GM12878 (cell line): ENCODE measurements at regions not wholly inside any gene's neighbourhood (a gene's known extent, or its start where the extent isn't known, plus 50 kb on each side); places are given as distances from the start of the nearest gene placed in this dataset.

Experiments
- ATAC-seq: fragments of 200-7000 bp; cut with Tn5 transposase; 3 replicates; pipeline ENCODE4 v1.9.1; 2020; ENCODE audit warnings: mild to moderate bottlenecking, moderate library complexity
- BruUV-seq: library from RNA; stranded (reverse); fragments of 400-500 nt; replicated peaks from 2 replicates; lab custom pipeline; 2021; lab: Mats Ljungman, UMichigan
- CTCF ChIA-PET: fragments of 300-600 bp; sonication (Branson Sonifier 250); formaldehyde crosslinking; extraction: SDS; loops from one replicate; lab custom pipeline; 2021; ENCODE audit warnings: inconsistent platforms; lab: Yijun Ruan, JAX
- POLR2A ChIA-PET: fragments of 350-600 bp; formaldehyde crosslinking; extraction: SDS; loops from one replicate; lab custom pipeline; 2021; ENCODE audit warnings: inconsistent platforms; lab: Charles Lee
- RAD21 ChIA-PET: fragments of 300-600 bp; sonication (Branson Sonifier 250); formaldehyde crosslinking; loops from one replicate; lab custom pipeline; 2023; ENCODE audit warnings: antibody characterized with exemption; ENCODE audit not compliant: unreplicated experiment; lab: Charles Lee
- SMC1A ChIA-PET: fragments of 300-600 bp; sonication (Branson Sonifier 250); formaldehyde crosslinking; loops from one replicate; lab custom pipeline; 2023; ENCODE audit not compliant: unreplicated experiment, uncharacterized antibody; lab: Charles Lee
- DNase-seq: peaks from one replicate; pipeline ENCODE4 v3.0.0-alpha.2; 2011; ENCODE audit warnings: low read depth, low spot score
- FAIRE-seq: peaks from 3 replicates; lab custom pipeline; 2011; peaks lifted over from hg19 to GRCh38; lab: Jason Lieb, UNC
- H2AFZ ChIP-seq: 2 replicates; pipeline ENCODE4 v1.6.0; 2011; ENCODE audit warnings: low read depth, low read length, control low read depth; ENCODE audit not compliant: control insufficient read depth
- H3K27ac ChIP-seq: 2 replicates; pipeline ENCODE4 v1.5.1; 2011; ENCODE audit warnings: control low read depth; ENCODE audit not compliant: control insufficient read depth, insufficient read depth
- H3K27me3 ChIP-seq, 2 experiments: replicated peaks in 1 of 2; 2 replicates each; pipeline versions ENCODE4 v1.6.0 to v1.6.1; 2011; ENCODE audit warnings: low read length in 1 of 2; ENCODE audit not compliant: control insufficient read depth in 2 of 2, insufficient read depth in 2 of 2
- H3K36me3 ChIP-seq, 2 experiments: 2 replicates each; pipeline ENCODE4 v1.5.1; 2011; ENCODE audit warnings: low read length in 1 of 2; ENCODE audit not compliant: control insufficient read depth in 2 of 2, insufficient read depth in 2 of 2
- H3K4me1 ChIP-seq: 2 replicates; pipeline ENCODE4 v1.6.1; 2011; ENCODE audit warnings: mild to moderate bottlenecking, low read length, moderate library complexity, mixed read lengths; ENCODE audit not compliant: control insufficient read depth, insufficient read depth
- H3K4me2 ChIP-seq: 2 replicates; pipeline ENCODE4 v1.6.0; 2011; ENCODE audit warnings: control low read depth; ENCODE audit not compliant: control insufficient read depth, insufficient read depth
- H3K4me3 ChIP-seq: fragments of 200-600 bp; sonication (generic); 2 replicates; pipeline ENCODE4 v1.5.1; 2016
- H3K79me2 ChIP-seq: 2 replicates; pipeline ENCODE4 v1.6.0; 2011; ENCODE audit warnings: low read length; ENCODE audit not compliant: control insufficient read depth, insufficient read depth
- H3K9ac ChIP-seq: 2 replicates; pipeline ENCODE4 v1.8.0; 2011; ENCODE audit warnings: low read length, control low read depth, mixed read lengths; ENCODE audit not compliant: control insufficient read depth, insufficient read depth
- H3K9me3 ChIP-seq: replicated peaks from 3 replicates; pipeline ENCODE4 v1.5.1; 2011; ENCODE audit warnings: mild to moderate bottlenecking, low read length; ENCODE audit not compliant: control insufficient read depth, insufficient read depth
- H4K20me1 ChIP-seq: 2 replicates; pipeline ENCODE4 v1.6.0; 2011; ENCODE audit not compliant: control insufficient read depth, insufficient read depth
- CBX3 ChIP-seq: fragments of 200-600 bp; sonication (generic); IDR thresholded peaks from 2 replicates; pipeline ENCODE4 v1.6.1; 2016; ENCODE audit warnings: low read depth, borderline replicate concordance
- CREM ChIP-seq: IDR thresholded peaks from 2 replicates; pipeline ENCODE4 v1.6.1; 2014; ENCODE audit warnings: antibody characterized with exemption, low read depth
- EED ChIP-seq: sonication (generic); IDR thresholded peaks from 2 replicates; pipeline ENCODE4 v1.6.1; 2016; ENCODE audit warnings: antibody characterized with exemption, low read depth
- EGR1 ChIP-seq, 2 experiments: IDR thresholded peaks; 1 replicate in 1 of 2; 2 replicates in 1 of 2; pipeline ENCODE4 v1.6.1; 2011 to 2012; ENCODE audit warnings: low read depth in 2 of 2, low read length in 2 of 2, borderline replicate concordance in 1 of 2, mild to moderate bottlenecking in 1 of 2, moderate library complexity in 1 of 2
- MTA2 ChIP-seq: fragments of 450-650 bp; IDR thresholded peaks from 2 replicates; pipeline ENCODE4 v1.6.1; 2016; ENCODE audit warnings: low read depth, mild to moderate bottlenecking, moderate library complexity
- NR2C1 ChIP-seq: fragments of 450-650 bp; IDR thresholded peaks from 2 replicates; pipeline ENCODE4 v1.6.1; 2017; ENCODE audit warnings: antibody characterized with exemption, mild to moderate bottlenecking, moderate library complexity
- NR2C2 ChIP-seq: IDR thresholded peaks from 2 replicates; pipeline ENCODE4 v1.6.1; 2011; ENCODE audit warnings: borderline replicate concordance, low read depth; ENCODE audit not compliant: control insufficient read depth, insufficient read length
- POLR2A ChIP-seq: IDR thresholded peaks from 2 replicates; pipeline ENCODE4 v1.6.1; 2011; ENCODE audit warnings: low read depth, mild to moderate bottlenecking, low read length
- RAD51 ChIP-seq: fragments of 450-650 bp; IDR thresholded peaks from 2 replicates; pipeline ENCODE4 v1.6.1; 2016; ENCODE audit warnings: moderate library complexity, mild to moderate bottlenecking, inconsistent platforms
- RCOR1 ChIP-seq: conservative IDR thresholded peaks from 2 replicates; pipeline ENCODE4 v1.6.1; 2012; ENCODE audit warnings: low read depth, low read length, improper control_type of control experiment
- RUNX3 ChIP-seq: IDR thresholded peaks from 2 replicates; pipeline ENCODE4 v1.6.1; 2012; ENCODE audit warnings: low read length, inconsistent platforms
- SMC3 ChIP-seq: IDR thresholded peaks from 2 replicates; pipeline ENCODE4 v1.6.1; 2011; ENCODE audit warnings: low read length, improper control_type of control experiment, borderline replicate concordance
- STAT1 ChIP-seq: fragments of 450-650 bp; conservative IDR thresholded peaks from 2 replicates; pipeline ENCODE4 v1.6.1; 2014; ENCODE audit warnings: antibody characterized with exemption, mild to moderate bottlenecking
- SUPT20H ChIP-seq: IDR thresholded peaks from 2 replicates; pipeline ENCODE4 v1.6.1; 2011; ENCODE audit warnings: low read depth, mild to moderate bottlenecking, low read length, moderate library complexity, borderline replicate concordance; ENCODE audit not compliant: control insufficient read depth
- TCF7 ChIP-seq: IDR thresholded peaks from 2 replicates; pipeline ENCODE4 v1.6.1; 2014; ENCODE audit warnings: antibody characterized with exemption, borderline replicate concordance
- WGBS: methylation state at CpG from one replicate; pipeline ENCODE4 v1.1.6; 2016; ENCODE audit warnings: low lambda C conversion rate; ENCODE audit not compliant: insufficient replicate concordance, insufficient coverage; ENCODE audit errors: missing lambda C conversion rate; 5-methylcytosine and 5-hydroxymethylcytosine counted together
- in situ Hi-C: fragments of 300-500 bp; cut with MboI; formaldehyde crosslinking; loops from 9 replicates; pipeline ENCODE4 v1.14.3; 2018; ENCODE audit warnings: mixed read lengths
- intact Hi-C: fragments of 100-400 bp; cut with micrococcal nuclease; formaldehyde crosslinking; loops from one replicate; pipeline ENCODE4 v1.14.2; 2022; ENCODE audit not compliant: unreplicated experiment
- TF ChIP-seq, protein P1 (sequence below): fragments of 450-650 bp; formaldehyde crosslinking; IDR thresholded peaks from 2 replicates; pipeline ENCODE4 v1.5.0; 2022; ENCODE audit warnings: mild to moderate bottlenecking, missing genetic modification characterization
- TF ChIP-seq, protein P2 (sequence below): IDR thresholded peaks from 2 replicates; pipeline ENCODE4 v1.6.1; 2012; ENCODE audit warnings: low read length, inconsistent platforms
- TF ChIP-seq, protein P3 (sequence below): fragments of 450-650 bp; IDR thresholded peaks from 2 replicates; pipeline ENCODE4 v1.6.1; 2016; ENCODE audit warnings: mild to moderate bottlenecking, moderate library complexity, borderline replicate concordance

DNA sequence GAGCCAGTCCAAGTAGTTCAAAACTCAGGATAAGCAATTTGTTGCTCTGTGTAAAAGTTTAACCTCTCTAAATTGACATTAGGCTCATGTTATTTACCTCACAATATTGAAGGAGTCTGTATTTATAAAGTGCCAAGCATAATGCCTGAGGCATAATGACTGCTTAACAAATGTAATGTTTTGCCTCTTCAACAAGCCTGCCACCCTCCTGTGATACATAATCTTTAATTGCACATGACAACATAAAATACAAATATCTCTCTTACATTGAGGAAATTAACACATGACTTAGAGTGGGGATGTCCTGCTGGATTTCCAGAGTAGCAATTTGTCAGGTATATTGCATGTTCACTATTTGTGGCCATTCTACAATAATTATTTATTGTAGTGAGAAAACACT is 469.2 kb upstream of the ANO5 start (continued):
- TF ChIP-seq, protein P1, sequence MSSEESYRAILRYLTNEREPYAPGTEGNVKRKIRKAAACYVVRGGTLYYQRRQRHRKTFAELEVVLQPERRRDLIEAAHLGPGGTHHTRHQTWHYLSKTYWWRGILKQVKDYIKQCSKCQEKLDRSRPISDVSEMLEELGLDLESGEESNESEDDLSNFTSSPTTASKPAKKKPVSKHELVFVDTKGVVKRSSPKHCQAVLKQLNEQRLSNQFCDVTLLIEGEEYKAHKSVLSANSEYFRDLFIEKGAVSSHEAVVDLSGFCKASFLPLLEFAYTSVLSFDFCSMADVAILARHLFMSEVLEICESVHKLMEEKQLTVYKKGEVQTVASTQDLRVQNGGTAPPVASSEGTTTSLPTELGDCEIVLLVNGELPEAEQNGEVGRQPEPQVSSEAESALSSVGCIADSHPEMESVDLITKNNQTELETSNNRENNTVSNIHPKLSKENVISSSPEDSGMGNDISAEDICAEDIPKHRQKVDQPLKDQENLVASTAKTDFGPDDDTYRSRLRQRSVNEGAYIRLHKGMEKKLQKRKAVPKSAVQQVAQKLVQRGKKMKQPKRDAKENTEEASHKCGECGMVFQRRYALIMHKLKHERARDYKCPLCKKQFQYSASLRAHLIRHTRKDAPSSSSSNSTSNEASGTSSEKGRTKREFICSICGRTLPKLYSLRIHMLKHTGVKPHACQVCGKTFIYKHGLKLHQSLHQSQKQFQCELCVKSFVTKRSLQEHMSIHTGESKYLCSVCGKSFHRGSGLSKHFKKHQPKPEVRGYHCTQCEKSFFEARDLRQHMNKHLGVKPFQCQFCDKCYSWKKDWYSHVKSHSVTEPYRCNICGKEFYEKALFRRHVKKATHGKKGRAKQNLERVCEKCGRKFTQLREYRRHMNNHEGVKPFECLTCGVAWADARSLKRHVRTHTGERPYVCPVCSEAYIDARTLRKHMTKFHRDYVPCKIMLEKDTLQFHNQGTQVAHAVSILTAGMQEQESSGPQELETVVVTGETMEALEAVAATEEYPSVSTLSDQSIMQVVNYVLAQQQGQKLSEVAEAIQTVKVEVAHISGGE (CRISPR knock-in tag) = no peak
- TF ChIP-seq CBX3 (no peak), TCF7 (no peak), NR2C2 (no peak), MTA2 (no peak)

DNA sequence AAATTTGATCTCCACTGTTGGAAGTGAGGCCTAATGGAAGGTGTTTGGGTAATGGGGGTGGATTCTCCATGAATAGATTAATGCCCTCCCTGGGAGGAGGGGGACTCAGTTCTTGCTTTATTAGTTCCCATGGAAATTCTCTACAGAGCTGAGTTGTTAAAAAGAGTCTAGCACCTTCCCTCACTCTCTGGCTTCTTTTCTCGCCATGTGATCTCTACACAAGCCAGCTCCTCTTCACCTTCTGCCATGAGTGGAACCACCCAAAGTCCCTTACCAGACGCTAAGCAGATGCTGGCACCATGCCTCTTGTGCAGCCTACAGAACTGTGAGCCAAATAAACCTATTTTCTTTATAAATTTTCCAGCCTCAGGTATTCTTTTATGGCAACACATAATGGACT is 465.8 kb upstream of the ANO5 start:
- no peak overlapping the region for H3K27ac ChIP-seq
- ChIA-PET CTCF (no interaction called here), RAD21 (no interaction called here), SMC1A (no interaction called here), POLR2A (no interaction called here)
- H3K79me2 ChIP-seq = no peaks in the 10 kb centered on the region
- in situ Hi-C loops = no loop called here
- H3K36me3 ChIP-seq = no peaks in the 10 kb centered on the region
- no peaks in the 10 kb centered on the region for H4K20me1 ChIP-seq
- DNase-seq = no peak
- no peak overlapping the region for H2AFZ ChIP-seq
- WGBS = 13% methylated on average over 2 of the region's 2 CpGs
- no peaks in the 10 kb centered on the region for H3K27me3 ChIP-seq
- no peak for FAIRE-seq
- no TSS peak for BruUV-seq
- no peaks in the 10 kb centered on the region for H3K9me3 ChIP-seq
- intact Hi-C loops = no loop called here
- H3K4me1 ChIP-seq = no peaks in the 10 kb centered on the region
- no peak overlapping the region for H3K4me3 ChIP-seq
- TF ChIP-seq EGR1 (IDR thresholded peaks at IDR 0.05; ENCODE audit: borderline replicate concordance in 1 of 2, low read depth in 2 of 2, low read length in 2 of 2) (no peak), RAD51 (no peak), CREM (no peak), RUNX3 (no peak), STAT1 (no peak), EED (no peak), POLR2A (no peak), SUPT20H (no peak), SMC3 (no peak), NR2C1 (no peak), RCOR1 (no peak)
- TF ChIP-seq, protein P2, sequence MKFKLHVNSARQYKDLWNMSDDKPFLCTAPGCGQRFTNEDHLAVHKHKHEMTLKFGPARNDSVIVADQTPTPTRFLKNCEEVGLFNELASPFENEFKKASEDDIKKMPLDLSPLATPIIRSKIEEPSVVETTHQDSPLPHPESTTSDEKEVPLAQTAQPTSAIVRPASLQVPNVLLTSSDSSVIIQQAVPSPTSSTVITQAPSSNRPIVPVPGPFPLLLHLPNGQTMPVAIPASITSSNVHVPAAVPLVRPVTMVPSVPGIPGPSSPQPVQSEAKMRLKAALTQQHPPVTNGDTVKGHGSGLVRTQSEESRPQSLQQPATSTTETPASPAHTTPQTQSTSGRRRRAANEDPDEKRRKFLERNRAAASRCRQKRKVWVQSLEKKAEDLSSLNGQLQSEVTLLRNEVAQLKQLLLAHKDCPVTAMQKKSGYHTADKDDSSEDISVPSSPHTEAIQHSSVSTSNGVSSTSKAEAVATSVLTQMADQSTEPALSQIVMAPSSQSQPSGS = no peak
- TF ChIP-seq, protein P3, sequence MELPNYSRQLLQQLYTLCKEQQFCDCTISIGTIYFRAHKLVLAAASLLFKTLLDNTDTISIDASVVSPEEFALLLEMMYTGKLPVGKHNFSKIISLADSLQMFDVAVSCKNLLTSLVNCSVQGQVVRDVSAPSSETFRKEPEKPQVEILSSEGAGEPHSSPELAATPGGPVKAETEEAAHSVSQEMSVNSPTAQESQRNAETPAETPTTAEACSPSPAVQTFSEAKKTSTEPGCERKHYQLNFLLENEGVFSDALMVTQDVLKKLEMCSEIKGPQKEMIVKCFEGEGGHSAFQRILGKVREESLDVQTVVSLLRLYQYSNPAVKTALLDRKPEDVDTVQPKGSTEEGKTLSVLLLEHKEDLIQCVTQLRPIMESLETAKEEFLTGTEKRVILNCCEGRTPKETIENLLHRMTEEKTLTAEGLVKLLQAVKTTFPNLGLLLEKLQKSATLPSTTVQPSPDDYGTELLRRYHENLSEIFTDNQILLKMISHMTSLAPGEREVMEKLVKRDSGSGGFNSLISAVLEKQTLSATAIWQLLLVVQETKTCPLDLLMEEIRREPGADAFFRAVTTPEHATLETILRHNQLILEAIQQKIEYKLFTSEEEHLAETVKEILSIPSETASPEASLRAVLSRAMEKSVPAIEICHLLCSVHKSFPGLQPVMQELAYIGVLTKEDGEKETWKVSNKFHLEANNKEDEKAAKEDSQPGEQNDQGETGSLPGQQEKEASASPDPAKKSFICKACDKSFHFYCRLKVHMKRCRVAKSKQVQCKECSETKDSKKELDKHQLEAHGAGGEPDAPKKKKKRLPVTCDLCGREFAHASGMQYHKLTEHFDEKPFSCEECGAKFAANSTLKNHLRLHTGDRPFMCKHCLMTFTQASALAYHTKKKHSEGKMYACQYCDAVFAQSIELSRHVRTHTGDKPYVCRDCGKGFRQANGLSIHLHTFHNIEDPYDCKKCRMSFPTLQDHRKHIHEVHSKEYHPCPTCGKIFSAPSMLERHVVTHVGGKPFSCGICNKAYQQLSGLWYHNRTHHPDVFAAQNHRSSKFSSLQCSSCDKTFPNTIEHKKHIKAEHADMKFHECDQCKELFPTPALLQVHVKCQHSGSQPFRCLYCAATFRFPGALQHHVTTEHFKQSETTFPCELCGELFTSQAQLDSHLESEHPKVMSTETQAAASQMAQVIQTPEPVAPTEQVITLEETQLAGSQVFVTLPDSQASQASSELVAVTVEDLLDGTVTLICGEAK = no peak
- ATAC-seq = no peak
- no peak overlapping the region for H3K4me2 ChIP-seq
- H3K9ac ChIP-seq = no peak overlapping the region
